CD4-positive, alpha-beta T cell (primary cell): ENCODE measurements at regions not wholly inside any gene's neighbourhood (a gene's known extent, or its start where the extent isn't known, plus 50 kb on each side); places are given as distances from the start of the nearest gene placed in this dataset.

Experiments
- ATAC-seq: fragments of 200-7000 bp; cut with Tn5 transposase; one replicate; pipeline ENCODE4 v1.10.0; 2022; ENCODE audit warnings: mild to moderate bottlenecking; ENCODE audit not compliant: poor library complexity
- CTCF ChIA-PET: fragments of 350-600 bp; sonication (Branson Sonifier 250); formaldehyde crosslinking; loops from one replicate; lab custom pipeline; 2021; ENCODE audit warnings: antibody characterized with exemption, inconsistent platforms; lab: Charles Lee
- POLR2A ChIA-PET: fragments of 350-600 bp; sonication (Branson Sonifier 250); formaldehyde crosslinking; loops from one replicate; lab custom pipeline; 2021; ENCODE audit warnings: antibody characterized with exemption, inconsistent platforms; lab: Charles Lee
- DNase-seq, 14 experiments: peaks; one replicate each; pipeline ENCODE4 v3.0.0-alpha.2; 2013 to 2020; ENCODE audit warnings: mixed read lengths in 2 of 14
- H3K27ac ChIP-seq, 2 donors: one replicate each; pipeline versions ENCODE4 v1.5.1 to v1.7.0; 2013; ENCODE audit warnings: low read length in 2 of 2, low read depth in 1 of 2, mild to moderate bottlenecking in 1 of 2
- H3K27me3 ChIP-seq, 2 experiments: 1 replicate in 1 of 2; 2 replicates in 1 of 2; pipeline versions ENCODE4 v1.6.1 to v1.7.0; 2013; ENCODE audit warnings: low read length in 2 of 2, control low read depth in 1 of 2, mild to moderate bottlenecking in 1 of 2, moderate library complexity in 1 of 2; ENCODE audit not compliant: insufficient read depth in 2 of 2, control insufficient read depth in 1 of 2
- H3K36me3 ChIP-seq: one replicate; pipeline ENCODE4 v1.6.1; 2013; ENCODE audit warnings: low read length, control low read depth; ENCODE audit not compliant: insufficient read depth
- H3K4me1 ChIP-seq: one replicate; pipeline ENCODE4 v1.6.1; 2013; ENCODE audit warnings: low read length, control low read depth; ENCODE audit not compliant: insufficient read depth
- H3K4me3 ChIP-seq: one replicate; pipeline ENCODE4 v1.5.1; 2013; ENCODE audit warnings: mild to moderate bottlenecking, low read length, moderate library complexity
- H3K9me3 ChIP-seq, 2 experiments: 1 replicate in 1 of 2; 2 replicates in 1 of 2; pipeline versions ENCODE4 v1.6.1 to v1.7.0; 2013; ENCODE audit warnings: low read length in 2 of 2, mild to moderate bottlenecking in 2 of 2, control low read depth in 1 of 2, moderate library complexity in 1 of 2; ENCODE audit not compliant: control insufficient read depth in 1 of 2, insufficient read depth in 1 of 2
- H3K27ac Mint-ChIP-seq: one replicate; pipeline ENCODE4 v1.8.0; 2020; ENCODE audit warnings: mixed read lengths
- H3K27me3 Mint-ChIP-seq: one replicate; pipeline ENCODE4 v1.8.0; 2021; ENCODE audit warnings: mixed read lengths
- H3K36me3 Mint-ChIP-seq: one replicate; pipeline ENCODE4 v1.8.0; 2021; ENCODE audit warnings: low read depth, mixed read lengths
- H3K4me1 Mint-ChIP-seq: one replicate; pipeline ENCODE4 v1.8.0; 2021; ENCODE audit warnings: low read depth, mixed read lengths
- H3K4me3 Mint-ChIP-seq: one replicate; pipeline ENCODE4 v1.8.0; 2020; ENCODE audit warnings: mild to moderate bottlenecking, mixed read lengths
- H3K9me3 Mint-ChIP-seq: one replicate; pipeline ENCODE4 v1.8.0; 2020; ENCODE audit warnings: mixed read lengths
- intact Hi-C, 2 experiments: fragments of 100-400 bp; cut with DNase I in 1 of 2; cut with micrococcal nuclease in 1 of 2; formaldehyde crosslinking; loops; one replicate each; pipeline versions ENCODE4 v1.15.1 to v1.9.0; 2023 to 2025; cut with DNase I, micrococcal nuclease
- TF ChIP-seq, protein P1 (sequence below): fragments of 200-600 bp; IDR thresholded peaks from one replicate; pipeline ENCODE4 v1.8.0; 2022; ENCODE audit warnings: antibody characterized with exemption, mild to moderate bottlenecking

DNA sequence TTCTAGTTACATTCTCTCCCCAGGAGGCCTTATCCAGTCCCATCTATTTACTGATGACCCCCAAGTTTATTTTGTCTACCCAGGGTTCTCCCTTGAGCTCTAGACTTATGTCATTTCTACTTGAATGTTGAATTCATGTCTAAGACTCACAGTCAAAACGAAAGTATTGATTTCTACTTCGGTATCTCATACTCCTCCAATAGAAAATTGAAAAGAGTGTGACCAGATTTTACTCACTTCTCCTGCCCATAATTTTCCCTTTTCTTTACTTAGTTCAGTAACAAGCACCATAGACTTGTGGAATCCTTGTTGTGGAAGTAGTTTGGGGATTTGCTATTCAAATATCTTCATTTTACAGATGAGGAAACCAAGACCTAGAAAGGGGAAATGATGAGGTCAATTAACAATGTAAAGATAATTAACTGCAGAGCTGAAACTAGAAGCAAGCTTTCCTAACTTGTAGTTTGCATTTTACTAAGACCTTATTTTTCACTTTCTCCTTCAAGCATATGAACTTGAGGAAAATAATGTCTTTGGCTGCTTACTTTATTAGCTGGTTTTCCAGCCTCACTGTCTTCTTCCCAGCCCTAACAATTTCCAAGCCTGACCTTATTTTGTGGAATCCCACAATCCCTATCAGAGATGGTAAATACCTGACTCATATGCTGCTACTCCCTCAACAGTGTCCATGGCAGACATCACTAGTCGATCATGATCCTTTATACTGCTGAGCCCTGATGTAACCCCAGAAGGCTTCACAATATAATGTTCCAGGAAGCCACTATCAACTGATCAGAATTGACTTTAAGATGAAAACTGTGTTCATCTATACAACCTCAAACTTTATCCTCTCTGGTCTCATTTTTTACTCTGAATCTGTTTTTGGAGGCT, 123.9 kb upstream of the AGBL1 start:
- Mint-ChIP-seq H3K27me3 (peaks cover 11% of the 10 kb centered on the region), H3K4me1 (no peaks in the 10 kb centered on the region), H3K27ac (no peak overlapping the region), H3K36me3 (no peaks in the 10 kb centered on the region), H3K9me3 (no peaks in the 10 kb centered on the region), H3K4me3 (no peak overlapping the region)
- Histone ChIP-seq H3K27ac (no peak overlapping the region), H3K27me3 (no peaks in the 10 kb centered on the region), H3K9me3 (no peaks in the 10 kb centered on the region), H3K36me3 (no peaks in the 10 kb centered on the region), H3K4me3 (no peak overlapping the region), H3K4me1 (no peaks in the 10 kb centered on the region)
- DNase-seq (no peak), ATAC-seq (no peak)
- intact Hi-C loops, result no loop called here
- POLR2A ChIA-PET, result no interaction called here
- TF ChIP-seq, protein P1, sequence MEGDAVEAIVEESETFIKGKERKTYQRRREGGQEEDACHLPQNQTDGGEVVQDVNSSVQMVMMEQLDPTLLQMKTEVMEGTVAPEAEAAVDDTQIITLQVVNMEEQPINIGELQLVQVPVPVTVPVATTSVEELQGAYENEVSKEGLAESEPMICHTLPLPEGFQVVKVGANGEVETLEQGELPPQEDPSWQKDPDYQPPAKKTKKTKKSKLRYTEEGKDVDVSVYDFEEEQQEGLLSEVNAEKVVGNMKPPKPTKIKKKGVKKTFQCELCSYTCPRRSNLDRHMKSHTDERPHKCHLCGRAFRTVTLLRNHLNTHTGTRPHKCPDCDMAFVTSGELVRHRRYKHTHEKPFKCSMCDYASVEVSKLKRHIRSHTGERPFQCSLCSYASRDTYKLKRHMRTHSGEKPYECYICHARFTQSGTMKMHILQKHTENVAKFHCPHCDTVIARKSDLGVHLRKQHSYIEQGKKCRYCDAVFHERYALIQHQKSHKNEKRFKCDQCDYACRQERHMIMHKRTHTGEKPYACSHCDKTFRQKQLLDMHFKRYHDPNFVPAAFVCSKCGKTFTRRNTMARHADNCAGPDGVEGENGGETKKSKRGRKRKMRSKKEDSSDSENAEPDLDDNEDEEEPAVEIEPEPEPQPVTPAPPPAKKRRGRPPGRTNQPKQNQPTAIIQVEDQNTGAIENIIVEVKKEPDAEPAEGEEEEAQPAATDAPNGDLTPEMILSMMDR, result no peak
- CTCF ChIA-PET, result no interaction called here

DNA sequence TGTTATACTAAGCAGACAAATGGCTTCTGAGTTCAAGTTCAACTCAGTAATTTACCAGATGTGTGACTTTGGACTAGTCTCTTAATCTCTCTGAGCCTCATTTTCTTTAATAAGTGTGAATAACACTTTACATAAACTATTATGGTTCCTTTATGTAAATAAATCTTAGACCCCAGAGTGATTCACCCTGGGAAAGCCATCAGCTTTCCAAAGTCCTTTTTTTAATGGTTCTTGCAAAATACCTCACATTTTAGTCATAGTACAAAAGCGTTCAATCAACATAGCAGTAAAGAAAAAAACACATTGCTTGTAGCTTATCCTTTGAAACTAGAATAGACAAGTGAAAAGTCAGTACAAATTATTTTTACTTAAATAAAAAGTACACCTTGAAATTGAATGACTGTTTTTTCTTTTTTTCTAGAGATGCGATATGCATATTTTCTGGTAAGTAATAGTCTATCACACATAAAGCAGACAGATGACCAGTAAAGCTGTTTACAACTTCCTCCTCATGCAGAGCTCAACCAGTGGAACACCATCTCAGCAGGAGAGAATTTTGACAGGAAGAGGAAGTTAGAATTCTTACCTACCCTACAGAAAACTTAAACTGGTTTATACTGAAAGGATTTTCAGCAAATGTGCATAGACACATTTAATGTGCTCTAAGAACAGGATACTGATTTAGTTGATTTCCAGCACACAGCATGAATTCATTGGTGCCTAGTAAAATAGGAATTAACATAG, 123.0 kb upstream of the AGBL1 start:
- H3K4me3 Mint-ChIP-seq, result no peak overlapping the region
- intact Hi-C loops, result no loop called here
- H3K4me1 Mint-ChIP-seq, result no peaks in the 10 kb centered on the region
- Histone ChIP-seq H3K27ac (no peak overlapping the region), H3K4me3 (no peak overlapping the region), H3K9me3 (no peaks in the 10 kb centered on the region), H3K36me3 (no peaks in the 10 kb centered on the region), H3K4me1 (no peaks in the 10 kb centered on the region), H3K27me3 (no peaks in the 10 kb centered on the region)
- ATAC-seq, result no peak
- ChIA-PET POLR2A (no interaction called here), CTCF (no interaction called here)
- no peak for DNase-seq
- H3K27me3 Mint-ChIP-seq, result peaks cover 11% of the 10 kb centered on the region
- TF ChIP-seq, protein P1, result no peak
- H3K36me3 Mint-ChIP-seq, result no peaks in the 10 kb centered on the region
- no peak overlapping the region for H3K27ac Mint-ChIP-seq
- H3K9me3 Mint-ChIP-seq, result no peaks in the 10 kb centered on the region

DNA sequence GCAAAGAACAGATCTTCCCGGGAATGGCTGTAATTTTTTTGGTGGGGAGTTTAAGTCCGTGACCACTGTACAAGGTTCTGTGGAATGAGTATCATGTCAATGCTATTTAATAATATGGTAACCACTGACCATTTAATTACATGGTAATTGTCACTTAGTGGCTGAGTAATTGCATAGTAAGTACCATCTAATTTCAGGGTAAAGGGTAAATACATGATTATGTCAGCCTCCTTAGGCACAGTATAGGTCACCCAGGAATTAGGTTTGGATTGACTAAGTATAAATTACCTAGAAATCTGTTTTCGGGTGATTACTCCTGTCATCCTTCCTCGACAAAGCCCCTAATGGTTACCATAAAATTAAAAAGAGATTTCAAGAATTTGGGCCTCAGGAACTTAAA, 120.1 kb upstream of the AGBL1 start:
- H3K4me3 ChIP-seq, result no peak overlapping the region
- CTCF ChIA-PET, result no interaction called here
- no peaks in the 10 kb centered on the region for H3K27me3 ChIP-seq
- ATAC-seq (no peak), DNase-seq (no peak)
- no peaks in the 10 kb centered on the region for H3K36me3 Mint-ChIP-seq
- H3K27ac ChIP-seq, result no peak overlapping the region
- no peaks in the 10 kb centered on the region for H3K4me1 ChIP-seq
- no peaks in the 10 kb centered on the region for H3K9me3 Mint-ChIP-seq
- H3K27ac Mint-ChIP-seq, result no peak overlapping the region
- H3K4me1 Mint-ChIP-seq, result no peaks in the 10 kb centered on the region
- H3K36me3 ChIP-seq, result no peaks in the 10 kb centered on the region
- POLR2A ChIA-PET, result no interaction called here
- TF ChIP-seq, protein P1, result no peak
- intact Hi-C loops, result no loop called here
- H3K4me3 Mint-ChIP-seq, result no peak overlapping the region
- H3K9me3 ChIP-seq, result no peaks in the 10 kb centered on the region
- peaks cover 6% of the 10 kb centered on the region for H3K27me3 Mint-ChIP-seq
